GM10266 (cell line): ENCODE measurements at regions not wholly inside any gene's neighbourhood (a gene's known extent, or its start where the extent isn't known, plus 50 kb on each side); places are given as distances from the start of the nearest gene placed in this dataset.

Experiments
- DNase-seq: peaks from one replicate; pipeline ENCODE4 v3.0.0; 2012; ENCODE audit errors: extremely low spot score
- TF ChIP-seq, protein P1 (sequence below): IDR thresholded peaks from 2 replicates; pipeline ENCODE4 v1.5.1; 2012; ENCODE audit warnings: mild to moderate bottlenecking, low read depth; ENCODE audit not compliant: control insufficient read depth, insufficient read depth; ENCODE audit errors: missing control alignments

DNA sequence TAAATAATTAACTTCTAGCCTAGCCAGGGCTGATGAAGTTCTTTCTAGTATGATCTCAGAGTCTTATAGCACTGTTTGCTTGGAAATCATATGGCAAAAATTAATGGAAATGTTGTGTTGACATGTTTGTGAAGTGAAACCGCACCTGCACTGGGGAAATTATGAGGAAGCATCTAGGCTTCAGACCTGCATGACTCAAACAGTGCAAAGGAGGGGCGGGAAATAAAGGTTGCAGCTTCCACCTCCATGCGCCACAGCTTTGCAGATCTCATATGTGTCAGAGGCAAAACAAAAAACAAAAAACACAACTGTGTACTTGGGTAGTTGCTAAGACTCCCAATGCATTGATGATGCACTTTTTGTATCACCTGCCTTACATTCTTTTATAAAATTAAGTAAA lies 1080.6 kb downstream of the PLA2G4A start:
- DNase-seq, result no peak
- TF ChIP-seq, protein P1, sequence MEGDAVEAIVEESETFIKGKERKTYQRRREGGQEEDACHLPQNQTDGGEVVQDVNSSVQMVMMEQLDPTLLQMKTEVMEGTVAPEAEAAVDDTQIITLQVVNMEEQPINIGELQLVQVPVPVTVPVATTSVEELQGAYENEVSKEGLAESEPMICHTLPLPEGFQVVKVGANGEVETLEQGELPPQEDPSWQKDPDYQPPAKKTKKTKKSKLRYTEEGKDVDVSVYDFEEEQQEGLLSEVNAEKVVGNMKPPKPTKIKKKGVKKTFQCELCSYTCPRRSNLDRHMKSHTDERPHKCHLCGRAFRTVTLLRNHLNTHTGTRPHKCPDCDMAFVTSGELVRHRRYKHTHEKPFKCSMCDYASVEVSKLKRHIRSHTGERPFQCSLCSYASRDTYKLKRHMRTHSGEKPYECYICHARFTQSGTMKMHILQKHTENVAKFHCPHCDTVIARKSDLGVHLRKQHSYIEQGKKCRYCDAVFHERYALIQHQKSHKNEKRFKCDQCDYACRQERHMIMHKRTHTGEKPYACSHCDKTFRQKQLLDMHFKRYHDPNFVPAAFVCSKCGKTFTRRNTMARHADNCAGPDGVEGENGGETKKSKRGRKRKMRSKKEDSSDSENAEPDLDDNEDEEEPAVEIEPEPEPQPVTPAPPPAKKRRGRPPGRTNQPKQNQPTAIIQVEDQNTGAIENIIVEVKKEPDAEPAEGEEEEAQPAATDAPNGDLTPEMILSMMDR, result no peak

DNA sequence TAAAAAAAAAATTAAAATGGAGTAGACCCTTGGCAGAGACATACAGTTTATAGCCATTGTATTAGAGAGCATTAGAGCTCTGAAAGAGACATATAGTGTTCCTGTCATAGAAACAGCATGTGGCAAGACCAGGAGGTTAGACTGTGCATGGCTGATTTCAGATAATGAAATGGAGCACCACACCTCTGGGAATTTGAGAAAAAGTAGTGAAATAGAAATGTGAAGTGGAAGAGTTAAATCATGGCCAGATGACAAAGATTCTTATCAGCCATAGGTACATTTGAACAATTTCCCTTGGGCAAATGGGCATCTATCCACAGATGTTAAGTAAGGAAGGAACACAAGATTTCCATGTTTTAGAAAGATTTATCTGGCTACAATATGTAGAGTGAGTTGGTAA lies 1083.1 kb downstream of the PLA2G4A start:
- TF ChIP-seq, protein P1, result no peak
- no peak for DNase-seq

DNA sequence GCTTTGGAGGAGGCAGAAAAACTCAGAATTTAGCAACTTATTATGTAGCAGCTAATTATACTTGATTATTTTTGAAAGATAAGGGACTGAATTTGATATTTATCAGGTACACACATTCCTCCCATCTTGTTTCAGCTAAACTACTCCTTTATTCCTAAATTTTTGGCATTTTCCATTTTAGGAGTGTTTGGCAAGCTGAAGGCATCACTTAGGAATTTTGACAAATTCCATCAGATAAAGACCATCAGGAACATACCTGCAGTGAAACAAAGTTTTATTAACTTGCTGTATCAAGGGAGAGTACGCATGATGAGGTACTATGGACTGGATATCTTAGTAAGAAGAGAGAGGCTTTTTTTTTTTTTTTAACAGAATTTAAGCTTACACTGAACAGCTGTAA lies 1092.2 kb downstream of the PLA2G4A start:
- TF ChIP-seq, protein P1, result no peak
- no peak for DNase-seq

DNA sequence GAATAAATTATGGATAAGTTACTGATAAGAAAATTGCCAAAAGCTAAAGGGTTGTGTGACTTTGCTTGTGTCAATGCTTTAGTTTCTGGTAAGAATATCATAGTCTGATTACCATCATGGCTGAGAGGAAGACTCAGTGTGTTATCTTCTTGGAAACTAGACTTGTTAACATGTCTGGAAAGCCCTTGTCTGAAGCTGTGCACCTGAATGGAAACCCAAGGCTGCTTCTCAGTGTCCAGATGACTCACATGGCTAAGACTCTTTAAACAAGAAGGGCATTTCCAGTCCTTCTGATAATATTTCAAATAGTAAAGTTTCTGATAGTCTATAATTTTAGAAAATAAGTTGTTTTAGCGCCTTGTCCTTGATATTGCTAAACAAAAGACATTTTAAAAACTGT lies 1092.7 kb downstream of the PLA2G4A start:
- no peak for DNase-seq
- TF ChIP-seq, protein P1, result no peak

DNA sequence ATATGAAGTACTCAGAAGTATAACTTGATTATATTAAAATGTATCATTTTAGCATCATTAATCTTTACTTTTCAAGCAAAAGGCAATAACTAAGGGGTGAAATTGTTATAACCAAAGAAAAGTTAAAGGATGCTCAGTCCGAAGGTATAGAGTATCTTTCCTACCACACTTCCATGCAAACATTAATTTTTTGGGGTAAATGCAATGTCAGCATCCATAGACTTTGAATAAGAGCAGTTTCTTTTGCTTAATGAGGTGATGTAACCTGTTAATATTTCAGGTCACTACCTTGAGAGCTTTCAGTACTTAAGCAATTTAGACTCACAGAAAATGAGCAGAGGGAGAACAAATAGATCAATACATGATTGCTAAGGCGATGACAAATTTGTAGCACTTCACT lies 1093.5 kb downstream of the PLA2G4A start:
- DNase-seq, result no peak
- TF ChIP-seq, protein P1, result no peak

DNA sequence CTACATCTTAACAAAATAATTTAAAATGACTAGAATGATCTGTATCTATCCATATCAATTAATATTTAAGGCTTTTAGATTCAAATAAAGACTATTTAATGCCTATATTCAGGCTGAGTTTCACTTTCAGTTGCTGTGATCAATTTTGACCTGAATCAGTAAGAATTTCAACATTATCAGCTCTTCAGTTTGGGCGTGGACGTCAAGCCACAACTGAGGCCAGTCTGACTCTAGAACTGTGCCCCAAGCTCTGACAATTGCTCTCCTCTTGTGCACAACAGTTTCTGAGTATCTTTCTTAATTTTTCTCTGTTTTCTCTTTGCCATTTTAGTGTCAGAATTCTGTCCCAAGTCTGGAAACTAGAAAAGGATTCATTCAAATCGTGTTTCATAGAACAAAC lies 1095.5 kb downstream of the PLA2G4A start:
- DNase-seq, result no peak
- TF ChIP-seq, protein P1, result no peak

DNA sequence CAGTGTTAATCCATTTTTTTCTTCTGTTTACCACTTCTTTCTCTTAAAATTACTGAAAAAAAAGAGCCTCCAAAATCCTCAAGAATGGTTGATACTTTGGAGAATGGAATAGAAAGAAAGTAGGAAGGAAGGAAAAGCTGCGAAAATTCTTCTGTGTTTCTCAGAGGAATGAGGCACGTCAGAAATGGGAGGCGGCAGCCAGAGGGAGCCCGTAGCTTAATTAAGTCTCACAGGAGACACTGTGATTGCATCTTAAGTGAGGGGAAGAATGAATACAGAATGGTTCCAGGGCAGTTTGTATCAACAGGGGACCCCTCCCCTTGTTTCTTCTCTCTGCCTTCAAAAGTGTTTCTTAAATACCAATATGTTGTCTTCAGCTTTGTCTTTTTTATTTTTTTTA lies 1099.5 kb downstream of the PLA2G4A start:
- DNase-seq, result peak; percentile 18

More for the DNA sequence above, 1099.5 kb downstream of the PLA2G4A start:
- TF ChIP-seq, protein P1, result peak; percentile 63
